HepG2 (cell line): ENCODE measurements at regions not wholly inside any gene's neighbourhood (a gene's known extent, or its start where the extent isn't known, plus 50 kb on each side); places are given as distances from the start of the nearest gene placed in this dataset.

Experiments used
- E2F1 ChIP-seq: sonication (generic); formaldehyde crosslinking; IDR thresholded peaks from 2 replicates; pipeline ENCODE4 v1.5.0; 2020; ENCODE audit warnings: missing genetic modification reagents
- ELF3 ChIP-seq: IDR thresholded peaks from 2 replicates; pipeline ENCODE4 v1.6.1; 2016; ENCODE audit warnings: missing genetic modification reagents, missing compliant biosample characterization
- EP300 ChIP-seq, 3 experiments: sonication (generic) in 1 of 3; formaldehyde crosslinking in 1 of 3; IDR thresholded peaks; 2 replicates each; pipeline versions ENCODE4 v1.5.1 to v1.6.1; 2011 to 2020; ENCODE audit warnings: low read depth in 2 of 3, low read length in 2 of 3, borderline replicate concordance in 1 of 3, improper control_type of control experiment in 1 of 3, mild to moderate bottlenecking in 1 of 3, missing genetic modification reagents in 1 of 3, moderate library complexity in 1 of 3
- ESRRA ChIP-seq: sonication (generic); formaldehyde crosslinking; IDR thresholded peaks from 2 replicates; pipeline ENCODE4 v1.5.1; 2020; ENCODE audit warnings: mild to moderate bottlenecking, low read depth, missing genetic modification reagents
- FUBP1 ChIP-seq: sonication (generic); formaldehyde crosslinking; IDR thresholded peaks from 2 replicates; pipeline ENCODE4 v1.5.1; 2020; ENCODE audit warnings: missing genetic modification reagents, mild to moderate bottlenecking, borderline replicate concordance
- HNF4G ChIP-seq, 2 experiments: sonication (generic) in 1 of 2; formaldehyde crosslinking in 1 of 2; IDR thresholded peaks; 2 replicates each; pipeline versions ENCODE4 v1.4.0 to v1.6.1; 2011 to 2020; ENCODE audit warnings: borderline replicate concordance in 2 of 2, low read depth in 2 of 2, mild to moderate bottlenecking in 2 of 2, low read length in 1 of 2, missing genetic modification reagents in 1 of 2, moderate library complexity in 1 of 2
- KDM6A ChIP-seq: IDR thresholded peaks from 2 replicates; pipeline ENCODE4 v1.6.1; 2016; ENCODE audit warnings: low read depth
- MIER2 ChIP-seq: IDR thresholded peaks from 2 replicates; pipeline ENCODE4 v1.6.1; 2016; ENCODE audit warnings: missing biosample characterization, missing genetic modification reagents
- NBN ChIP-seq: fragments of 450-650 bp; conservative IDR thresholded peaks from 2 replicates; pipeline ENCODE4 v1.6.1; 2017
- NFE2L1 ChIP-seq: sonication (generic); formaldehyde crosslinking; IDR thresholded peaks from 2 replicates; pipeline ENCODE4 v1.4.0; 2020; ENCODE audit warnings: missing genetic modification reagents, mild to moderate bottlenecking, borderline replicate concordance
- RBAK ChIP-seq: sonication (generic); formaldehyde crosslinking; IDR thresholded peaks from 2 replicates; pipeline ENCODE4 v1.5.1; 2020; ENCODE audit warnings: mild to moderate bottlenecking, missing genetic modification reagents
- ZBTB20 ChIP-seq: sonication (generic); formaldehyde crosslinking; IDR thresholded peaks from 2 replicates; pipeline ENCODE4 v1.8.1; 2023; ENCODE audit warnings: missing genetic modification reagents, low read depth, mild to moderate bottlenecking, borderline replicate concordance
- ZMYM4 ChIP-seq: sonication (generic); formaldehyde crosslinking; IDR thresholded peaks from 2 replicates; pipeline ENCODE4 v1.8.1; 2023; ENCODE audit warnings: mild to moderate bottlenecking, missing genetic modification reagents
- ZNF121 ChIP-seq: sonication (generic); formaldehyde crosslinking; IDR thresholded peaks from 2 replicates; pipeline ENCODE4 v1.5.0; 2020; ENCODE audit warnings: mild to moderate bottlenecking, missing genetic modification reagents
- ZNF496 ChIP-seq: sonication (generic); formaldehyde crosslinking; IDR thresholded peaks from 2 replicates; pipeline ENCODE4 v1.8.1; 2023; ENCODE audit warnings: mild to moderate bottlenecking, moderate library complexity, missing genetic modification reagents; ENCODE audit not compliant: insufficient replicate concordance
- ZNF639 ChIP-seq: conservative IDR thresholded peaks from 2 replicates; pipeline ENCODE4 v1.6.1; 2018; ENCODE audit warnings: missing genetic modification reagents
- ZNF790 ChIP-seq: sonication (generic); formaldehyde crosslinking; IDR thresholded peaks from 2 replicates; pipeline ENCODE4 v1.8.0; 2022; ENCODE audit warnings: missing genetic modification reagents, mild to moderate bottlenecking, borderline replicate concordance
- TF ChIP-seq, protein P1 (sequence below): sonication (generic); formaldehyde crosslinking; IDR thresholded peaks from 2 replicates; pipeline ENCODE4 v1.5.1; 2020; ENCODE audit warnings: missing genetic modification reagents, mild to moderate bottlenecking, borderline replicate concordance
- TF ChIP-seq, protein P2 (sequence below): sonication (generic); formaldehyde crosslinking; IDR thresholded peaks from 2 replicates; pipeline ENCODE4 v1.9.0; 2021; ENCODE audit warnings: missing genetic modification reagents, mild to moderate bottlenecking, borderline replicate concordance

GRCh38 chr7:46153951-46154787, 233.1 kb upstream of the IGFBP3 start (continued):
- TF ChIP-seq ZNF496 (CRISPR knock-in tag) (no peak), ZBTB20 (CRISPR knock-in tag) (peak; percentile 79; the same call in 1 of the 2 replicates), EP300 (IDR thresholded peaks at IDR 0.05; ENCODE audit: low read depth in 2 of 2, low read length in 2 of 2) (peak in 1 of 2 experiments; percentile 86; a peak in 2 of 4 replicates), EP300 (CRISPR knock-in tag; IDR thresholded peaks at IDR 0.05; ENCODE audit: borderline replicate concordance) (peak; percentile 53; the same call in 1 of the 2 replicates), ZNF121 (CRISPR knock-in tag) (no peak), KDM6A (CRISPR knock-in tag) (peak; percentile 84; the same call in 1 of the 2 replicates), ZMYM4 (CRISPR knock-in tag) (peak; percentile 73), NFE2L1 (no peak), ZNF790 (CRISPR knock-in tag) (peak; percentile 48; the same call in 1 of the 2 replicates), ELF3 (CRISPR knock-in tag) (peak; percentile 49; the same call in 1 of the 2 replicates), ZNF639 (CRISPR knock-in tag) (no peak), NBN (no peak), HNF4G (IDR thresholded peaks at IDR 0.05; ENCODE audit: borderline replicate concordance, low read depth, low read length) (peak; percentile 98), HNF4G (CRISPR knock-in tag; IDR thresholded peaks at IDR 0.05; ENCODE audit: borderline replicate concordance, low read depth) (peak; percentile 90), FUBP1 (CRISPR knock-in tag) (no peak), RBAK (CRISPR knock-in tag) (no peak), ESRRA (CRISPR knock-in tag) (peak; percentile 56; the same call in 1 of the 2 replicates), E2F1 (CRISPR knock-in tag) (no peak), MIER2 (CRISPR knock-in tag) (no peak; the same call in 1 of the 2 replicates)
- TF ChIP-seq, protein P1, sequence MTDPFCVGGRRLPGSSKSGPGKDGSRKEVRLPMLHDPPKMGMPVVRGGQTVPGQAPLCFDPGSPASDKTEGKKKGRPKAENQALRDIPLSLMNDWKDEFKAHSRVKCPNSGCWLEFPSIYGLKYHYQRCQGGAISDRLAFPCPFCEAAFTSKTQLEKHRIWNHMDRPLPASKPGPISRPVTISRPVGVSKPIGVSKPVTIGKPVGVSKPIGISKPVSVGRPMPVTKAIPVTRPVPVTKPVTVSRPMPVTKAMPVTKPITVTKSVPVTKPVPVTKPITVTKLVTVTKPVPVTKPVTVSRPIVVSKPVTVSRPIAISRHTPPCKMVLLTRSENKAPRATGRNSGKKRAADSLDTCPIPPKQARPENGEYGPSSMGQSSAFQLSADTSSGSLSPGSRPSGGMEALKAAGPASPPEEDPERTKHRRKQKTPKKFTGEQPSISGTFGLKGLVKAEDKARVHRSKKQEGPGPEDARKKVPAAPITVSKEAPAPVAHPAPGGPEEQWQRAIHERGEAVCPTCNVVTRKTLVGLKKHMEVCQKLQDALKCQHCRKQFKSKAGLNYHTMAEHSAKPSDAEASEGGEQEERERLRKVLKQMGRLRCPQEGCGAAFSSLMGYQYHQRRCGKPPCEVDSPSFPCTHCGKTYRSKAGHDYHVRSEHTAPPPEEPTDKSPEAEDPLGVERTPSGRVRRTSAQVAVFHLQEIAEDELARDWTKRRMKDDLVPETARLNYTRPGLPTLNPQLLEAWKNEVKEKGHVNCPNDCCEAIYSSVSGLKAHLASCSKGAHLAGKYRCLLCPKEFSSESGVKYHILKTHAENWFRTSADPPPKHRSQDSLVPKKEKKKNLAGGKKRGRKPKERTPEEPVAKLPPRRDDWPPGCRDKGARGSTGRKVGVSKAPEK (CRISPR knock-in tag) = no peak
- TF ChIP-seq, protein P2, sequence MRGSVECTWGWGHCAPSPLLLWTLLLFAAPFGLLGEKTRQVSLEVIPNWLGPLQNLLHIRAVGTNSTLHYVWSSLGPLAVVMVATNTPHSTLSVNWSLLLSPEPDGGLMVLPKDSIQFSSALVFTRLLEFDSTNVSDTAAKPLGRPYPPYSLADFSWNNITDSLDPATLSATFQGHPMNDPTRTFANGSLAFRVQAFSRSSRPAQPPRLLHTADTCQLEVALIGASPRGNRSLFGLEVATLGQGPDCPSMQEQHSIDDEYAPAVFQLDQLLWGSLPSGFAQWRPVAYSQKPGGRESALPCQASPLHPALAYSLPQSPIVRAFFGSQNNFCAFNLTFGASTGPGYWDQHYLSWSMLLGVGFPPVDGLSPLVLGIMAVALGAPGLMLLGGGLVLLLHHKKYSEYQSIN (CRISPR knock-in tag) = no peak
